HEK293 (cell line): ENCODE measurements at regions not wholly inside any gene's neighbourhood (a gene's known extent, or its start where the extent isn't known, plus 50 kb on each side); places are given as distances from the start of the nearest gene placed in this dataset.

Experiments used
- CTCF ChIA-PET: fragments of 350-600 bp; formaldehyde crosslinking; extraction: SDS; loops from one replicate; lab custom pipeline; 2021; ENCODE audit warnings: antibody characterized with exemption; lab: Yijun Ruan, JAX
- POLR2A ChIA-PET: fragments of 300-600 bp; formaldehyde crosslinking; extraction: SDS; loops from one replicate; lab custom pipeline; 2020; ENCODE audit warnings: antibody characterized with exemption, inconsistent platforms; lab: Yijun Ruan, JAX
- H3K27ac ChIP-seq: fragments of 200-500 bp; sonication (Bioruptor generic); 2 replicates; pipeline ENCODE4 v1.5.1; 2014; ENCODE audit warnings: low read depth, low read length, control low read depth, inconsistent platforms; ENCODE audit errors: extremely low read depth
- H3K36me3 ChIP-seq, 2 experiments: fragments of 200-500 bp in 1 of 2; sonication (Bioruptor generic) in 1 of 2; 1 replicate in 1 of 2; 2 replicates in 1 of 2; pipeline ENCODE4 v1.5.1; 2014 to 2017; ENCODE audit warnings: inconsistent platforms in 2 of 2, low read length in 2 of 2; ENCODE audit not compliant: control insufficient read depth in 2 of 2, insufficient read depth in 1 of 2
- H3K4me1 ChIP-seq: fragments of 200-500 bp; sonication (Bioruptor generic); 2 replicates; pipeline ENCODE4 v1.5.1; 2014; ENCODE audit warnings: mild to moderate bottlenecking, low read length, inconsistent platforms; ENCODE audit not compliant: control insufficient read depth, insufficient read depth
- H3K4me3 ChIP-seq: 2 replicates; pipeline ENCODE4 v1.5.1; 2011; ENCODE audit warnings: low read depth, mild to moderate bottlenecking, control low read depth, low read length, moderate library complexity
- H3K9me3 ChIP-seq: fragments of 200-500 bp; sonication (Bioruptor generic); 2 replicates; pipeline ENCODE4 v1.5.1; 2014; ENCODE audit warnings: low read depth, low read length, inconsistent platforms; ENCODE audit not compliant: control insufficient read depth, insufficient read depth
- SP3 ChIP-seq: fragments of 450-650 bp; formaldehyde crosslinking; IDR thresholded peaks from 2 replicates; pipeline ENCODE4 v1.5.1; 2016; ENCODE audit warnings: missing biosample characterization, missing genetic modification characterization
- ZFP69B ChIP-seq: fragments of 450-650 bp; formaldehyde crosslinking; IDR thresholded peaks from 2 replicates; pipeline ENCODE4 v1.5.1; 2016; ENCODE audit warnings: missing biosample characterization, missing genetic modification characterization
- ZNF121 ChIP-seq: fragments of 450-650 bp; formaldehyde crosslinking; IDR thresholded peaks from 2 replicates; pipeline ENCODE4 v1.5.1; 2016; ENCODE audit warnings: missing biosample characterization, missing genetic modification characterization
- ZNF175 ChIP-seq: fragments of 450-650 bp; formaldehyde crosslinking; IDR thresholded peaks from 2 replicates; pipeline ENCODE4 v1.5.1; 2016; ENCODE audit warnings: missing biosample characterization, missing genetic modification characterization
- ZNF223 ChIP-seq: fragments of 450-650 bp; formaldehyde crosslinking; IDR thresholded peaks from 2 replicates; pipeline ENCODE4 v1.5.1; 2016; ENCODE audit warnings: missing biosample characterization, missing genetic modification characterization
- ZNF404 ChIP-seq: fragments of 450-650 bp; formaldehyde crosslinking; IDR thresholded peaks from 2 replicates; pipeline ENCODE4 v1.5.1; 2017; ENCODE audit warnings: missing biosample characterization, missing genetic modification characterization
- ZNF433 ChIP-seq: fragments of 450-650 bp; formaldehyde crosslinking; IDR thresholded peaks from 2 replicates; pipeline ENCODE4 v1.5.1; 2016; ENCODE audit warnings: missing biosample characterization, missing genetic modification characterization, low read depth
- ZNF449 ChIP-seq: fragments of 450-650 bp; formaldehyde crosslinking; IDR thresholded peaks from 2 replicates; pipeline ENCODE4 v1.5.1; 2017; ENCODE audit warnings: missing biosample characterization, mild to moderate bottlenecking, missing genetic modification characterization, moderate library complexity
- ZNF510 ChIP-seq: fragments of 450-650 bp; formaldehyde crosslinking; IDR thresholded peaks from 2 replicates; pipeline ENCODE4 v1.5.1; 2018; ENCODE audit warnings: mild to moderate bottlenecking, missing genetic modification characterization, missing biosample characterization; ENCODE audit not compliant: insufficient replicate concordance
- ZNF555 ChIP-seq: fragments of 450-650 bp; formaldehyde crosslinking; conservative IDR thresholded peaks from 2 replicates; pipeline ENCODE4 v1.5.1; 2017; ENCODE audit warnings: missing biosample characterization, mild to moderate bottlenecking, missing genetic modification characterization, inconsistent platforms
- ZNF623 ChIP-seq: fragments of 450-650 bp; formaldehyde crosslinking; IDR thresholded peaks from 2 replicates; pipeline ENCODE4 v1.5.1; 2016; ENCODE audit warnings: missing biosample characterization, missing genetic modification characterization
- ZNF654 ChIP-seq: fragments of 450-650 bp; formaldehyde crosslinking; IDR thresholded peaks from 2 replicates; pipeline ENCODE4 v1.5.1; 2016; ENCODE audit warnings: low read depth, missing biosample characterization, missing genetic modification characterization
- ZNF660 ChIP-seq: fragments of 450-650 bp; IDR thresholded peaks from 2 replicates; pipeline ENCODE4 v1.5.1; 2018; ENCODE audit warnings: missing biosample characterization, mild to moderate bottlenecking, missing genetic modification characterization
- ZNF664 ChIP-seq: fragments of 450-650 bp; formaldehyde crosslinking; IDR thresholded peaks from 2 replicates; pipeline ENCODE4 v1.5.1; 2016; ENCODE audit warnings: missing biosample characterization, missing genetic modification characterization
- TF ChIP-seq, protein P1 (sequence below): fragments of 450-650 bp; formaldehyde crosslinking; IDR thresholded peaks from 2 replicates; pipeline ENCODE4 v1.5.1; 2016; ENCODE audit warnings: missing biosample characterization, missing genetic modification characterization, borderline replicate concordance
- TF ChIP-seq, protein P2 (sequence below): fragments of 450-650 bp; formaldehyde crosslinking; IDR thresholded peaks from 2 replicates; pipeline ENCODE4 v1.5.1; 2016; ENCODE audit warnings: missing biosample characterization, missing genetic modification characterization
- TF ChIP-seq, protein P3 (sequence below): fragments of 450-650 bp; formaldehyde crosslinking; IDR thresholded peaks from 2 replicates; pipeline ENCODE4 v1.5.1; 2016; ENCODE audit warnings: missing biosample characterization, missing genetic modification characterization, borderline replicate concordance

- Histone ChIP-seq H3K4me1 (no peaks in the 10 kb centered on the region), H3K36me3 (no peaks in the 10 kb centered on the region)
- CTCF ChIA-PET, result no interaction called here
- no peak for TF ChIP-seq ZNF555
- no peak for TF ChIP-seq ZNF654 (tag by site-specific recombination)
- TF ChIP-seq ZFP69B, result no peak
- no peak for TF ChIP-seq ZNF664
- TF ChIP-seq, protein P1, sequence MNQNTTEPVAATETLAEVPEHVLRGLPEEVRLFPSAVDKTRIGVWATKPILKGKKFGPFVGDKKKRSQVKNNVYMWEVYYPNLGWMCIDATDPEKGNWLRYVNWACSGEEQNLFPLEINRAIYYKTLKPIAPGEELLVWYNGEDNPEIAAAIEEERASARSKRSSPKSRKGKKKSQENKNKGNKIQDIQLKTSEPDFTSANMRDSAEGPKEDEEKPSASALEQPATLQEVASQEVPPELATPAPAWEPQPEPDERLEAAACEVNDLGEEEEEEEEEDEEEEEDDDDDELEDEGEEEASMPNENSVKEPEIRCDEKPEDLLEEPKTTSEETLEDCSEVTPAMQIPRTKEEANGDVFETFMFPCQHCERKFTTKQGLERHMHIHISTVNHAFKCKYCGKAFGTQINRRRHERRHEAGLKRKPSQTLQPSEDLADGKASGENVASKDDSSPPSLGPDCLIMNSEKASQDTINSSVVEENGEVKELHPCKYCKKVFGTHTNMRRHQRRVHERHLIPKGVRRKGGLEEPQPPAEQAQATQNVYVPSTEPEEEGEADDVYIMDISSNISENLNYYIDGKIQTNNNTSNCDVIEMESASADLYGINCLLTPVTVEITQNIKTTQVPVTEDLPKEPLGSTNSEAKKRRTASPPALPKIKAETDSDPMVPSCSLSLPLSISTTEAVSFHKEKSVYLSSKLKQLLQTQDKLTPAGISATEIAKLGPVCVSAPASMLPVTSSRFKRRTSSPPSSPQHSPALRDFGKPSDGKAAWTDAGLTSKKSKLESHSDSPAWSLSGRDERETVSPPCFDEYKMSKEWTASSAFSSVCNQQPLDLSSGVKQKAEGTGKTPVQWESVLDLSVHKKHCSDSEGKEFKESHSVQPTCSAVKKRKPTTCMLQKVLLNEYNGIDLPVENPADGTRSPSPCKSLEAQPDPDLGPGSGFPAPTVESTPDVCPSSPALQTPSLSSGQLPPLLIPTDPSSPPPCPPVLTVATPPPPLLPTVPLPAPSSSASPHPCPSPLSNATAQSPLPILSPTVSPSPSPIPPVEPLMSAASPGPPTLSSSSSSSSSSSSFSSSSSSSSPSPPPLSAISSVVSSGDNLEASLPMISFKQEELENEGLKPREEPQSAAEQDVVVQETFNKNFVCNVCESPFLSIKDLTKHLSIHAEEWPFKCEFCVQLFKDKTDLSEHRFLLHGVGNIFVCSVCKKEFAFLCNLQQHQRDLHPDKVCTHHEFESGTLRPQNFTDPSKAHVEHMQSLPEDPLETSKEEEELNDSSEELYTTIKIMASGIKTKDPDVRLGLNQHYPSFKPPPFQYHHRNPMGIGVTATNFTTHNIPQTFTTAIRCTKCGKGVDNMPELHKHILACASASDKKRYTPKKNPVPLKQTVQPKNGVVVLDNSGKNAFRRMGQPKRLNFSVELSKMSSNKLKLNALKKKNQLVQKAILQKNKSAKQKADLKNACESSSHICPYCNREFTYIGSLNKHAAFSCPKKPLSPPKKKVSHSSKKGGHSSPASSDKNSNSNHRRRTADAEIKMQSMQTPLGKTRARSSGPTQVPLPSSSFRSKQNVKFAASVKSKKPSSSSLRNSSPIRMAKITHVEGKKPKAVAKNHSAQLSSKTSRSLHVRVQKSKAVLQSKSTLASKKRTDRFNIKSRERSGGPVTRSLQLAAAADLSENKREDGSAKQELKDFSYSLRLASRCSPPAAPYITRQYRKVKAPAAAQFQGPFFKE (tag by site-specific recombination), result no peak
- no peak for TF ChIP-seq ZNF175 (tag by site-specific recombination)
- TF ChIP-seq, protein P2, sequence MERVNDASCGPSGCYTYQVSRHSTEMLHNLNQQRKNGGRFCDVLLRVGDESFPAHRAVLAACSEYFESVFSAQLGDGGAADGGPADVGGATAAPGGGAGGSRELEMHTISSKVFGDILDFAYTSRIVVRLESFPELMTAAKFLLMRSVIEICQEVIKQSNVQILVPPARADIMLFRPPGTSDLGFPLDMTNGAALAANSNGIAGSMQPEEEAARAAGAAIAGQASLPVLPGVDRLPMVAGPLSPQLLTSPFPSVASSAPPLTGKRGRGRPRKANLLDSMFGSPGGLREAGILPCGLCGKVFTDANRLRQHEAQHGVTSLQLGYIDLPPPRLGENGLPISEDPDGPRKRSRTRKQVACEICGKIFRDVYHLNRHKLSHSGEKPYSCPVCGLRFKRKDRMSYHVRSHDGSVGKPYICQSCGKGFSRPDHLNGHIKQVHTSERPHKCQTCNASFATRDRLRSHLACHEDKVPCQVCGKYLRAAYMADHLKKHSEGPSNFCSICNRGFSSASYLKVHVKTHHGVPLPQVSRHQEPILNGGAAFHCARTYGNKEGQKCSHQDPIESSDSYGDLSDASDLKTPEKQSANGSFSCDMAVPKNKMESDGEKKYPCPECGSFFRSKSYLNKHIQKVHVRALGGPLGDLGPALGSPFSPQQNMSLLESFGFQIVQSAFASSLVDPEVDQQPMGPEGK (tag by site-specific recombination), result no peak
- no peak for TF ChIP-seq ZNF121
- TF ChIP-seq, protein P3, sequence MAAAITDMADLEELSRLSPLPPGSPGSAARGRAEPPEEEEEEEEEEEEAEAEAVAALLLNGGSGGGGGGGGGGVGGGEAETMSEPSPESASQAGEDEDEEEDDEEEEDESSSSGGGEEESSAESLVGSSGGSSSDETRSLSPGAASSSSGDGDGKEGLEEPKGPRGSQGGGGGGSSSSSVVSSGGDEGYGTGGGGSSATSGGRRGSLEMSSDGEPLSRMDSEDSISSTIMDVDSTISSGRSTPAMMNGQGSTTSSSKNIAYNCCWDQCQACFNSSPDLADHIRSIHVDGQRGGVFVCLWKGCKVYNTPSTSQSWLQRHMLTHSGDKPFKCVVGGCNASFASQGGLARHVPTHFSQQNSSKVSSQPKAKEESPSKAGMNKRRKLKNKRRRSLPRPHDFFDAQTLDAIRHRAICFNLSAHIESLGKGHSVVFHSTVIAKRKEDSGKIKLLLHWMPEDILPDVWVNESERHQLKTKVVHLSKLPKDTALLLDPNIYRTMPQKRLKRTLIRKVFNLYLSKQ (tag by site-specific recombination), result no peak
- no peak for TF ChIP-seq ZNF623
- TF ChIP-seq ZNF223, result no peak
- TF ChIP-seq ZNF433 (tag by site-specific recombination), result no peak
- TF ChIP-seq ZNF510 (tag by site-specific recombination), result no peak
- TF ChIP-seq SP3 (tag by site-specific recombination), result no peak
- TF ChIP-seq ZNF660 (tag by site-specific recombination), result no peak
- TF ChIP-seq ZNF404 (tag by site-specific recombination), result no peak
- TF ChIP-seq ZNF449 (tag by site-specific recombination), result no peak
- TF ChIP-seq, all 188 proteins: peak for 0
- POLR2A ChIA-PET, result interaction anchor here (0.7 kb wide), 1 partner anchor 17 kb away, joined by 7 read pairs; no protein-coding TSS in a partner anchor
- H3K4me3 ChIP-seq, result no peak overlapping the region
- no peaks in the 10 kb centered on the region for H3K9me3 ChIP-seq
- no peak overlapping the region for H3K27ac ChIP-seq
Observed at GRCh38 chr16:51002881-51003490, 148.1 kb downstream of the SALL1 start.
